AG09309 (cell line): ENCODE measurements at regions not wholly inside any gene's neighbourhood (a gene's known extent, or its start where the extent isn't known, plus 50 kb on each side); places are given as distances from the start of the nearest gene placed in this dataset.

Experiments
- DNase-seq: peaks from one replicate; pipeline ENCODE4 v3.0.0-alpha.2; 2010; ENCODE audit warnings: low read depth
- H3K4me3 ChIP-seq: 2 replicates; pipeline ENCODE4 v1.5.1; 2011; ENCODE audit warnings: mild to moderate bottlenecking, low read depth, low read length, moderate library complexity; ENCODE audit not compliant: control insufficient read depth
- CTCF ChIP-seq: IDR thresholded peaks from 2 replicates; pipeline ENCODE4 v1.5.1; 2011; ENCODE audit warnings: mild to moderate bottlenecking, low read depth, low read length, inconsistent platforms; ENCODE audit not compliant: insufficient read depth, control insufficient read depth; ENCODE audit errors: missing control alignments

- H3K4me3 ChIP-seq = no peak overlapping the region
These were observed 181.9 kb upstream of the ARG1 start for GRCh38 chr6:131391116-131391515.

GRCh38 chr6:131393433-131393832, 179.6 kb upstream of the ARG1 start:
- no peak overlapping the region for H3K4me3 ChIP-seq
- DNase-seq = no peak
- no peak for TF ChIP-seq CTCF

More at GRCh38 chr6:131391116-131391515, 181.9 kb upstream of the ARG1 start:
- no peak for TF ChIP-seq CTCF
- no peak for DNase-seq

- DNase-seq = no peak
- TF ChIP-seq CTCF = no peak
These were observed 178.1 kb upstream of the ARG1 start for GRCh38 chr6:131394768-131395432.

GRCh38 chr6:131398176-131398575, 174.8 kb upstream of the ARG1 start:
- no peak for TF ChIP-seq CTCF
- DNase-seq = no peak
- no peak overlapping the region for H3K4me3 ChIP-seq

More at GRCh38 chr6:131394768-131395432, 178.1 kb upstream of the ARG1 start:
- H3K4me3 ChIP-seq = no peak overlapping the region

GRCh38 chr6:131399433-131399832, 173.6 kb upstream of the ARG1 start:
- no peak overlapping the region for H3K4me3 ChIP-seq
- DNase-seq = no peak
- no peak for TF ChIP-seq CTCF

- no peak for TF ChIP-seq CTCF
- DNase-seq = peak; percentile 81
- H3K4me3 ChIP-seq = no peak overlapping the region
These were observed 172.8 kb upstream of the ARG1 start for GRCh38 chr6:131400054-131400778.
